ENCODE measurements at regions not wholly inside any gene's neighbourhood (a gene's known extent, or its start where the extent isn't known, plus 50 kb on each side); places are given as distances from the start of the nearest gene placed in this dataset.

- Histone ChIP-seq H4K8ac (replicated peaks; ENCODE audit: insufficient read length, low read depth, low read length) (no peak overlapping the region), H3K27me3 (ENCODE audit: insufficient read depth, low read length) (no peaks in the 10 kb centered on the region), H3K4me1 (ENCODE audit: insufficient read depth, low read length) (no peaks in the 10 kb centered on the region), H4K20me1 (ENCODE audit: control insufficient read depth, insufficient read depth, insufficient read length) (no peaks in the 10 kb centered on the region), H3K56ac (ENCODE audit: insufficient read length, low read depth, low read length) (no peak overlapping the region), H3K27ac (ENCODE audit: insufficient read length, low read depth, low read length) (no peak overlapping the region), H3K4me2 (ENCODE audit: insufficient read depth, insufficient read length, low read length) (no peak overlapping the region), H3K18ac (ENCODE audit: insufficient read length, low read depth, low read length) (no peak overlapping the region), H3K79me2 (ENCODE audit: insufficient read depth, low read length) (no peaks in the 10 kb centered on the region), H3K23me2 (ENCODE audit: insufficient read length, low read depth, low read length, poor library complexity, severe bottlenecking) (no peaks in the 10 kb centered on the region), H4K91ac (ENCODE audit: insufficient read length, low read depth, low read length) (no peak overlapping the region), H3K9me3 (ENCODE audit: control insufficient read depth, low read depth, low read length) (no peaks in the 10 kb centered on the region), H2BK20ac (ENCODE audit: low read depth, low read length, poor library complexity, severe bottlenecking) (no peak overlapping the region), H2BK5ac (ENCODE audit: insufficient read length, low read length) (no peak overlapping the region), H2AFZ (ENCODE audit: low read length) (no peak overlapping the region), H2BK15ac (ENCODE audit: low read depth, low read length) (no peak overlapping the region), H3K4ac (ENCODE audit: low read depth, low read length) (no peak overlapping the region), H2BK12ac (ENCODE audit: insufficient read length, low read depth, low read length) (no peak overlapping the region), H3K23ac (ENCODE audit: insufficient read length, low read depth, low read length) (no peak overlapping the region), H3K79me1 (ENCODE audit: insufficient read depth, low read depth, low read length, poor library complexity, severe bottlenecking) (no peaks in the 10 kb centered on the region), H3K14ac (ENCODE audit: insufficient read depth, low read length) (no peak overlapping the region), H3T11ph (ENCODE audit: low read length) (no peak overlapping the region), H2BK120ac (ENCODE audit: low read depth, low read length, poor library complexity, severe bottlenecking) (no peak overlapping the region), H3K9ac (ENCODE audit: extremely low read depth, insufficient read length, low read length) (no peak overlapping the region), H4K5ac (ENCODE audit: insufficient read length, low read depth, low read length) (no peak overlapping the region), H2AK5ac (ENCODE audit: insufficient read length, low read length) (no peak overlapping the region)
- TF ChIP-seq CTCF (conservative IDR thresholded peaks at IDR 0.05) = no peak
- H3K27me3 Mint-ChIP-seq (ENCODE audit: low read depth) = no peaks in the 10 kb centered on the region
- no peak overlapping the region for H3K27ac Mint-ChIP-seq
- DNase-seq = no peak
- H3K36me3 Mint-ChIP-seq (ENCODE audit: insufficient read depth in 1 of 3, low read depth in 3 of 3) = 0 out of 7 replicates have a peak, but pooled peaks cover 0 to 3% (median 0%) of the 10 kb centered on the region in 3 experiments
- H3K4me1 Mint-ChIP-seq = no peaks in the 10 kb centered on the region
- peaks cover 2 to 4% of the 10 kb centered on the region in 2 experiments; a peak in 2 of 5 replicates for H3K9me3 Mint-ChIP-seq
- no CpG with 5 or more reads among the region's 6 CpGs for WGBS (ENCODE audit: extremely low coverage, insufficient read length, low lambda C conversion rate)
- H3K4me3 Mint-ChIP-seq = no peak overlapping the region
These were observed 953.4 kb upstream of the IGFBP7 start for GRCh38 chr4:58063404-58064160.
